ENCODE measurements at regions not wholly inside any gene's neighbourhood (a gene's known extent, or its start where the extent isn't known, plus 50 kb on each side); places are given as distances from the start of the nearest gene placed in this dataset.

GRCh38 chr5:35561396-35561795 lies 56.3 kb upstream of the SPEF2 start:
- DNase-seq, result no peak
- intact Hi-C loops (cut with DNase I), result no loop called here
- Histone ChIP-seq H3K9me3 (no peaks in the 10 kb centered on the region), H3K27me3 (no peaks in the 10 kb centered on the region), H3K36me3 (no peaks in the 10 kb centered on the region), H3K27ac (no peak overlapping the region), H3K4me3 (replicated peaks in 1 of 3) (no peak overlapping the region), H3K4me1 (no peaks in the 10 kb centered on the region)
- no peak for TF ChIP-seq CTCF (IDR thresholded peaks at IDR 0.05)
- TF ChIP-seq POLR2A (IDR thresholded peaks at IDR 0.05), result no peak

- no peaks in the 10 kb centered on the region for H3K4me1 ChIP-seq
- H3K9me3 ChIP-seq, result no peaks in the 10 kb centered on the region
- H3K36me3 ChIP-seq, result no peaks in the 10 kb centered on the region
- no peak for DNase-seq
- no peak overlapping the region for H3K27ac ChIP-seq
- TF ChIP-seq CTCF (IDR thresholded peaks at IDR 0.05) (no peak), POLR2A (IDR thresholded peaks at IDR 0.05) (no peak)
- H3K4me3 ChIP-seq (replicated peaks in 1 of 3), result no peak overlapping the region
- WGBS, 2 donors, result 74 to 75% methylated on average over 1 of the region's 1 CpG
- intact Hi-C loops (cut with DNase I), result no loop called here
- no peaks in the 10 kb centered on the region for H3K27me3 ChIP-seq
Measured at GRCh38 chr5:35557748-35558147, 59.9 kb upstream of the SPEF2 start.

- Histone ChIP-seq H3K27me3 (no peaks in the 10 kb centered on the region), H3K9me3 (no peaks in the 10 kb centered on the region), H3K4me3 (replicated peaks in 1 of 3) (no peak overlapping the region), H3K4me1 (no peaks in the 10 kb centered on the region), H3K27ac (no peak overlapping the region), H3K36me3 (no peaks in the 10 kb centered on the region)
- DNase-seq, result no peak
- intact Hi-C loops (cut with DNase I), result no loop called here
- TF ChIP-seq CTCF (IDR thresholded peaks at IDR 0.05) (no peak), POLR2A (IDR thresholded peaks at IDR 0.05) (no peak)
- 81 to 91% methylated on average over 2 of the region's 2 CpGs for WGBS, 2 donors
Measured at GRCh38 chr5:35557199-35557598, 60.5 kb upstream of the SPEF2 start.

- WGBS, 2 donors, result 66 to 70% methylated on average over 3 of the region's 3 CpGs
- no peak for DNase-seq
- H3K9me3 ChIP-seq, result no peaks in the 10 kb centered on the region
- no peaks in the 10 kb centered on the region for H3K27me3 ChIP-seq
- intact Hi-C loops (cut with DNase I), result no loop called here
- H3K4me3 ChIP-seq (replicated peaks in 1 of 3), result no peak overlapping the region
- H3K36me3 ChIP-seq, result no peaks in the 10 kb centered on the region
- TF ChIP-seq POLR2A (IDR thresholded peaks at IDR 0.05) (no peak), CTCF (IDR thresholded peaks at IDR 0.05) (no peak)
- no peak overlapping the region for H3K27ac ChIP-seq
- H3K4me1 ChIP-seq, result no peaks in the 10 kb centered on the region
Measured at GRCh38 chr5:35554016-35554415, 63.6 kb upstream of the SPEF2 start.

GRCh38 chr5:35545190-35545589 lies 72.5 kb upstream of the SPEF2 start:
- no peak for DNase-seq
- WGBS, 2 donors, result 79 to 86% methylated on average over 4 of the region's 4 CpGs
- H3K9me3 ChIP-seq, result no peaks in the 10 kb centered on the region
- no peak overlapping the region for H3K27ac ChIP-seq
- no peaks in the 10 kb centered on the region for H3K27me3 ChIP-seq
- no peak for TF ChIP-seq POLR2A (IDR thresholded peaks at IDR 0.05)
- H3K4me3 ChIP-seq (replicated peaks in 1 of 3), result no peak overlapping the region
- no peaks in the 10 kb centered on the region for H3K36me3 ChIP-seq
- H3K4me1 ChIP-seq, result no peaks in the 10 kb centered on the region
- intact Hi-C loops (cut with DNase I), result no loop called here

GRCh38 chr5:35543408-35543807 lies 74.3 kb upstream of the SPEF2 start:
- TF ChIP-seq CTCF (IDR thresholded peaks at IDR 0.05) (no peak), POLR2A (IDR thresholded peaks at IDR 0.05) (no peak)
- no peak overlapping the region for H3K4me3 ChIP-seq (replicated peaks in 1 of 3)
- H3K27ac ChIP-seq, result no peak overlapping the region
- no peaks in the 10 kb centered on the region for H3K9me3 ChIP-seq
- no peaks in the 10 kb centered on the region for H3K36me3 ChIP-seq
- H3K27me3 ChIP-seq, result no peaks in the 10 kb centered on the region
- intact Hi-C loops (cut with DNase I), result no loop called here
- 83 to 84% methylated on average over 1 of the region's 1 CpG for WGBS, 2 donors
- DNase-seq, result no peak
- no peaks in the 10 kb centered on the region for H3K4me1 ChIP-seq
